SK-N-SH (cell line): ENCODE measurements at regions not wholly inside any gene's neighbourhood (a gene's known extent, or its start where the extent isn't known, plus 50 kb on each side); places are given as distances from the start of the nearest gene placed in this dataset.

Experiments used
- CTCF ChIA-PET: fragments of 300-600, 350-600 bp; formaldehyde crosslinking; extraction: SDS; loops from one replicate; lab custom pipeline; 2021; lab: Yijun Ruan, JAX
- POLR2A ChIA-PET: fragments of 350-600 bp; sonication (Branson Sonifier 250); formaldehyde crosslinking; extraction: SDS; loops from one replicate; lab custom pipeline; 2020; ENCODE audit warnings: antibody characterized with exemption, inconsistent platforms; lab: Yijun Ruan, JAX
- DNase-seq: peaks from one replicate; pipeline ENCODE4 v3.0.0; 2012
- H2AFZ ChIP-seq: fragments of 200-600 bp; sonication (generic); 2 replicates; pipeline ENCODE4 v1.8.1; 2016; ENCODE audit warnings: antibody characterized with exemption, mild to moderate bottlenecking, low read depth
- H3F3A ChIP-seq: fragments of 200-600 bp; sonication (generic); replicated peaks from 2 replicates; pipeline ENCODE3; 2016; ENCODE audit warnings: antibody characterized with exemption, mild to moderate bottlenecking; ENCODE audit not compliant: insufficient read depth
- H3K27ac ChIP-seq, 2 experiments: fragments of 200-500 bp in 1 of 2; fragments of 200-600 bp in 1 of 2; sonication (Bioruptor generic) in 1 of 2; sonication (generic), shearing (Covaris generic) in 1 of 2; 2 replicates each; pipeline versions ENCODE4 v1.5.1 to v1.6.1; 2014 to 2016; ENCODE audit warnings: low read depth in 2 of 2, inconsistent platforms in 1 of 2, low read length in 1 of 2, mild to moderate bottlenecking in 1 of 2, mixed read lengths in 1 of 2
- H3K27me3 ChIP-seq: fragments of 200-600 bp; sonication (generic), shearing (Covaris generic); 2 replicates; pipeline ENCODE4 v1.6.1; 2016; ENCODE audit warnings: mixed run types; ENCODE audit not compliant: insufficient read depth
- H3K36me3 ChIP-seq, 2 experiments: fragments of 200-500 bp in 1 of 2; fragments of 200-600 bp in 1 of 2; sonication (Bioruptor generic) in 1 of 2; sonication (generic) in 1 of 2; replicated peaks in 1 of 2; 2 replicates each; pipeline versions ENCODE3 to v1.5.1; 2014 to 2016; ENCODE audit warnings: low read length in 1 of 2, mild to moderate bottlenecking in 1 of 2; ENCODE audit not compliant: insufficient read depth in 2 of 2, control insufficient read depth in 1 of 2
- H3K4me1 ChIP-seq, 2 experiments: fragments of 200-500 bp in 1 of 2; fragments of 200-600 bp in 1 of 2; sonication (Bioruptor generic) in 1 of 2; sonication (generic), shearing (Covaris generic) in 1 of 2; 2 replicates each; pipeline versions ENCODE4 v1.5.1 to v1.6.1; 2014 to 2016; ENCODE audit warnings: low read depth in 1 of 2, low read length in 1 of 2, mixed run types in 1 of 2; ENCODE audit not compliant: insufficient read depth in 2 of 2, control insufficient read depth in 1 of 2
- H3K4me2 ChIP-seq: fragments of 200-600 bp; sonication (generic), shearing (Covaris generic); 2 replicates; pipeline ENCODE4 v1.6.1; 2017; ENCODE audit warnings: mixed run types
- H3K4me3 ChIP-seq, 2 experiments: fragments of 200-500 bp in 1 of 2; fragments of 200-600 bp in 1 of 2; sonication (Bioruptor generic) in 1 of 2; sonication (generic), shearing (Covaris generic) in 1 of 2; 2 replicates each; pipeline versions ENCODE4 v1.5.1 to v1.8.1; 2014 to 2016; ENCODE audit warnings: low read depth in 2 of 2, inconsistent platforms in 1 of 2, low read length in 1 of 2, mild to moderate bottlenecking in 1 of 2, mixed read lengths in 1 of 2, moderate library complexity in 1 of 2
- H3K79me2 ChIP-seq: fragments of 200-600 bp; sonication (generic); 2 replicates; pipeline ENCODE4 v1.8.1; 2017; ENCODE audit warnings: mild to moderate bottlenecking; ENCODE audit not compliant: insufficient read depth
- H3K9ac ChIP-seq: fragments of 200-600 bp; sonication (generic); 2 replicates; pipeline ENCODE4 v1.6.1; 2017; ENCODE audit warnings: mixed run types
- H3K9me2 ChIP-seq: fragments of 200-600 bp; sonication (generic); 2 replicates; pipeline ENCODE4 v1.6.1; 2017; ENCODE audit warnings: mixed run types
- H3K9me3 ChIP-seq: fragments of 200-600 bp; sonication (generic); 2 replicates; pipeline ENCODE4 v1.6.1; 2017; ENCODE audit warnings: mixed run types, mild to moderate bottlenecking, moderate library complexity
- H4K20me1 ChIP-seq: fragments of 200-600 bp; sonication (generic); 2 replicates; pipeline ENCODE4 v1.6.1; 2017; ENCODE audit warnings: mild to moderate bottlenecking, mixed run types; ENCODE audit not compliant: insufficient read depth
- EZH2phosphoT487 ChIP-seq: fragments of 200-600 bp; sonication (generic); IDR thresholded peaks from 2 replicates; pipeline ENCODE4 v1.6.1; 2017; ENCODE audit warnings: low read depth, mixed run types, mild to moderate bottlenecking, antibody characterized with exemption, moderate library complexity, borderline replicate concordance
- GATA2 ChIP-seq: sonication (generic); formaldehyde crosslinking; IDR thresholded peaks from 2 replicates; pipeline ENCODE4 v1.5.0; 2020; ENCODE audit warnings: mild to moderate bottlenecking, missing genetic modification reagents
- RAD21 ChIP-seq: IDR thresholded peaks from 2 replicates; pipeline ENCODE4 v1.6.1; 2012; ENCODE audit warnings: mild to moderate bottlenecking, low read length
- REST ChIP-seq: IDR thresholded peaks from 2 replicates; pipeline ENCODE4 v1.6.1; 2012; ENCODE audit warnings: mild to moderate bottlenecking, low read depth, low read length, moderate library complexity
- RXRA ChIP-seq: IDR thresholded peaks from 2 replicates; pipeline ENCODE4 v1.4.0; 2012; ENCODE audit warnings: low read depth, mild to moderate bottlenecking, borderline replicate concordance
- SMC3 ChIP-seq: IDR thresholded peaks from 2 replicates; pipeline ENCODE4 v1.6.1; 2012; ENCODE audit warnings: low read depth, low read length, improper control_type of control experiment
- TAF1 ChIP-seq: IDR thresholded peaks from 2 replicates; pipeline ENCODE4 v1.6.1; 2012; ENCODE audit warnings: low read depth, mild to moderate bottlenecking, low read length, moderate library complexity, borderline replicate concordance
- TCF12 ChIP-seq: IDR thresholded peaks from 2 replicates; pipeline ENCODE4 v1.4.0; 2012
- ZBTB33 ChIP-seq: IDR thresholded peaks from 2 replicates; pipeline ENCODE4 v1.4.0; 2012; ENCODE audit warnings: low read depth, borderline replicate concordance
- WGBS: methylation state at CpG from one replicate; pipeline ENCODE4 v1.1.6; 2017; ENCODE audit warnings: low lambda C conversion rate; 5-methylcytosine and 5-hydroxymethylcytosine counted together
- TF ChIP-seq, protein P1 (sequence below): fragments of 150-350 bp; IDR thresholded peaks from 2 replicates; pipeline ENCODE4 v1.6.1; 2017; ENCODE audit warnings: antibody characterized with exemption, low read length, low read depth, borderline replicate concordance

- no peak for TF ChIP-seq ZBTB33
- TF ChIP-seq GATA2 (CRISPR knock-in tag): no peak
- no peak for TF ChIP-seq TAF1
- no peak for TF ChIP-seq REST
Measured at GRCh38 chr2:58558881-58559280, 317.8 kb upstream of the FANCL start (continued).

GRCh38 chr2:58557176-58557575 is 316.1 kb upstream of the FANCL start:
- Histone ChIP-seq H3K9me2 (no peaks in the 10 kb centered on the region), H3K4me1 (no peaks in the 10 kb centered on the region), H3K9ac (no peak overlapping the region), H3K36me3 (no peaks in the 10 kb centered on the region)
- CTCF ChIA-PET: no interaction called here
- TF ChIP-seq TCF12 (no peak), RXRA (no peak)
- TF ChIP-seq, protein P1, sequence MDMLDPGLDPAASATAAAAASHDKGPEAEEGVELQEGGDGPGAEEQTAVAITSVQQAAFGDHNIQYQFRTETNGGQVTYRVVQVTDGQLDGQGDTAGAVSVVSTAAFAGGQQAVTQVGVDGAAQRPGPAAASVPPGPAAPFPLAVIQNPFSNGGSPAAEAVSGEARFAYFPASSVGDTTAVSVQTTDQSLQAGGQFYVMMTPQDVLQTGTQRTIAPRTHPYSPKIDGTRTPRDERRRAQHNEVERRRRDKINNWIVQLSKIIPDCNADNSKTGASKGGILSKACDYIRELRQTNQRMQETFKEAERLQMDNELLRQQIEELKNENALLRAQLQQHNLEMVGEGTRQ: no peak
- TF ChIP-seq, all 33 proteins: peak for 0
- Histone ChIP-seq H3K27ac (no peak overlapping the region), H4K20me1 (no peaks in the 10 kb centered on the region), H3K4me3 (no peak overlapping the region), H3F3A (no peaks in the 10 kb centered on the region), H3K27me3 (no peaks in the 10 kb centered on the region), H3K79me2 (no peaks in the 10 kb centered on the region), H3K4me2 (no peak overlapping the region), H3K9me3 (no peaks in the 10 kb centered on the region), H2AFZ (no peak overlapping the region)
- DNase-seq: no peak
- POLR2A ChIA-PET: no interaction called here
- 88% methylated on average over 6 of the region's 6 CpGs for WGBS

DNA sequence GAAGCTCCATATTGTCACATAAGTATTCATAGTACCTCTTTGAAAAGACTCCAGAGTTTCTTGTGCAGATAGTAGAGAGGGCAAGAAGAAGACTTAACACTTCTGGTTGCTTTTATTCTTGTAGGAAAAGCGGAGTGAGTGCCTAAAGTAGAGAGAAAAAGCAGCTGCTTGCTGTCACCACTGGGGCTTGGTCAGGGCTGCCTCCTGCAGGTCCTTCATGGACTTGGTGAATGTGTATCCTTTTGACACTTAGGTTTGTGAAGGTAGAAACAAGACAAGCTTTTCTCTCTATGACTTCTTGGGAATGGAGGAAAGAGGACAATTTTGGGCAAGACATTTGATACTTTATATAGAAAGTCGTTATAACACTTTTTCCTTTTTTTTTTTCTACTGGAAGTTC is 312.8 kb upstream of the FANCL start:
- TF ChIP-seq SMC3: peak; percentile 13; the same call in 1 of the 2 replicates
- TF ChIP-seq EZH2phosphoT487: no peak
- TF ChIP-seq RAD21: peak; percentile 50
- TF ChIP-seq ZBTB33: no peak
- CTCF ChIA-PET: interaction anchor here (1.0 to 1.7 kb wide), 6 partner anchors 18 to 796 kb away, joined by 3 to 5 read pairs (median 3); no protein-coding TSS in a partner anchor
- H3K79me2 ChIP-seq: no peaks in the 10 kb centered on the region
- H3K27ac ChIP-seq: no peak overlapping the region
- H3K9ac ChIP-seq: no peak overlapping the region
- H3F3A ChIP-seq: no peaks in the 10 kb centered on the region
- no peak for DNase-seq
- no peak overlapping the region for H2AFZ ChIP-seq
- H3K27me3 ChIP-seq: no peaks in the 10 kb centered on the region
- no peaks in the 10 kb centered on the region for H3K9me3 ChIP-seq
- no peaks in the 10 kb centered on the region for H3K9me2 ChIP-seq
- H3K4me3 ChIP-seq: no peak overlapping the region
- no peaks in the 10 kb centered on the region for H3K4me1 ChIP-seq
- no peaks in the 10 kb centered on the region for H4K20me1 ChIP-seq
- POLR2A ChIA-PET: no interaction called here
- H3K4me2 ChIP-seq: no peak overlapping the region
- WGBS: 39% methylated on average over 2 of the region's 2 CpGs
- no peaks in the 10 kb centered on the region for H3K36me3 ChIP-seq
